ENCODE measurements at regions not wholly inside any gene's neighbourhood (a gene's known extent, or its start where the extent isn't known, plus 50 kb on each side); places are given as distances from the start of the nearest gene placed in this dataset.

GRCh38 chr20:57769756-57770155 is 59.9 kb upstream of the PMEPA1 start:
- Mint-ChIP-seq H3K9me3 (no peaks in the 10 kb centered on the region; the same call in 2 of the 3 replicates), H3K36me3 (ENCODE audit: low read depth) (no peaks in the 10 kb centered on the region), H3K4me1 (peaks cover 25% of the 10 kb centered on the region), H3K27ac (no peak overlapping the region), H3K4me3 (no peak overlapping the region), H3K27me3 (ENCODE audit: insufficient read depth, low read depth, poor library complexity) (peaks cover 3% of the 10 kb centered on the region)
- H3K4me1 ChIP-seq (ENCODE audit: insufficient read depth) = peaks cover 6% of the 10 kb centered on the region; the same call in 1 of the 2 replicates
- TF ChIP-seq STAT1 (IDR thresholded peaks at IDR 0.05; ENCODE audit: unreplicated experiment) = no peak
- TF ChIP-seq ZNF331 (CRISPR knock-in tag; IDR thresholded peaks at IDR 0.05; ENCODE audit: low read depth) = no peak
- no peak for TF ChIP-seq CREB1 (CRISPR knock-in tag; IDR thresholded peaks at IDR 0.05; ENCODE audit: low read depth)
- no peak for TF ChIP-seq NANOG (IDR thresholded peaks at IDR 0.05; ENCODE audit: borderline replicate concordance)
- no peak for TF ChIP-seq ZNF114 (CRISPR knock-in tag; IDR thresholded peaks at IDR 0.05)
- no peak for TF ChIP-seq JUNB (IDR thresholded peaks at IDR 0.05; ENCODE audit: unreplicated experiment)
- TF ChIP-seq EZH2 (IDR thresholded peaks at IDR 0.05; ENCODE audit: low read depth, unreplicated experiment) = no peak
- TF ChIP-seq, protein P1, sequence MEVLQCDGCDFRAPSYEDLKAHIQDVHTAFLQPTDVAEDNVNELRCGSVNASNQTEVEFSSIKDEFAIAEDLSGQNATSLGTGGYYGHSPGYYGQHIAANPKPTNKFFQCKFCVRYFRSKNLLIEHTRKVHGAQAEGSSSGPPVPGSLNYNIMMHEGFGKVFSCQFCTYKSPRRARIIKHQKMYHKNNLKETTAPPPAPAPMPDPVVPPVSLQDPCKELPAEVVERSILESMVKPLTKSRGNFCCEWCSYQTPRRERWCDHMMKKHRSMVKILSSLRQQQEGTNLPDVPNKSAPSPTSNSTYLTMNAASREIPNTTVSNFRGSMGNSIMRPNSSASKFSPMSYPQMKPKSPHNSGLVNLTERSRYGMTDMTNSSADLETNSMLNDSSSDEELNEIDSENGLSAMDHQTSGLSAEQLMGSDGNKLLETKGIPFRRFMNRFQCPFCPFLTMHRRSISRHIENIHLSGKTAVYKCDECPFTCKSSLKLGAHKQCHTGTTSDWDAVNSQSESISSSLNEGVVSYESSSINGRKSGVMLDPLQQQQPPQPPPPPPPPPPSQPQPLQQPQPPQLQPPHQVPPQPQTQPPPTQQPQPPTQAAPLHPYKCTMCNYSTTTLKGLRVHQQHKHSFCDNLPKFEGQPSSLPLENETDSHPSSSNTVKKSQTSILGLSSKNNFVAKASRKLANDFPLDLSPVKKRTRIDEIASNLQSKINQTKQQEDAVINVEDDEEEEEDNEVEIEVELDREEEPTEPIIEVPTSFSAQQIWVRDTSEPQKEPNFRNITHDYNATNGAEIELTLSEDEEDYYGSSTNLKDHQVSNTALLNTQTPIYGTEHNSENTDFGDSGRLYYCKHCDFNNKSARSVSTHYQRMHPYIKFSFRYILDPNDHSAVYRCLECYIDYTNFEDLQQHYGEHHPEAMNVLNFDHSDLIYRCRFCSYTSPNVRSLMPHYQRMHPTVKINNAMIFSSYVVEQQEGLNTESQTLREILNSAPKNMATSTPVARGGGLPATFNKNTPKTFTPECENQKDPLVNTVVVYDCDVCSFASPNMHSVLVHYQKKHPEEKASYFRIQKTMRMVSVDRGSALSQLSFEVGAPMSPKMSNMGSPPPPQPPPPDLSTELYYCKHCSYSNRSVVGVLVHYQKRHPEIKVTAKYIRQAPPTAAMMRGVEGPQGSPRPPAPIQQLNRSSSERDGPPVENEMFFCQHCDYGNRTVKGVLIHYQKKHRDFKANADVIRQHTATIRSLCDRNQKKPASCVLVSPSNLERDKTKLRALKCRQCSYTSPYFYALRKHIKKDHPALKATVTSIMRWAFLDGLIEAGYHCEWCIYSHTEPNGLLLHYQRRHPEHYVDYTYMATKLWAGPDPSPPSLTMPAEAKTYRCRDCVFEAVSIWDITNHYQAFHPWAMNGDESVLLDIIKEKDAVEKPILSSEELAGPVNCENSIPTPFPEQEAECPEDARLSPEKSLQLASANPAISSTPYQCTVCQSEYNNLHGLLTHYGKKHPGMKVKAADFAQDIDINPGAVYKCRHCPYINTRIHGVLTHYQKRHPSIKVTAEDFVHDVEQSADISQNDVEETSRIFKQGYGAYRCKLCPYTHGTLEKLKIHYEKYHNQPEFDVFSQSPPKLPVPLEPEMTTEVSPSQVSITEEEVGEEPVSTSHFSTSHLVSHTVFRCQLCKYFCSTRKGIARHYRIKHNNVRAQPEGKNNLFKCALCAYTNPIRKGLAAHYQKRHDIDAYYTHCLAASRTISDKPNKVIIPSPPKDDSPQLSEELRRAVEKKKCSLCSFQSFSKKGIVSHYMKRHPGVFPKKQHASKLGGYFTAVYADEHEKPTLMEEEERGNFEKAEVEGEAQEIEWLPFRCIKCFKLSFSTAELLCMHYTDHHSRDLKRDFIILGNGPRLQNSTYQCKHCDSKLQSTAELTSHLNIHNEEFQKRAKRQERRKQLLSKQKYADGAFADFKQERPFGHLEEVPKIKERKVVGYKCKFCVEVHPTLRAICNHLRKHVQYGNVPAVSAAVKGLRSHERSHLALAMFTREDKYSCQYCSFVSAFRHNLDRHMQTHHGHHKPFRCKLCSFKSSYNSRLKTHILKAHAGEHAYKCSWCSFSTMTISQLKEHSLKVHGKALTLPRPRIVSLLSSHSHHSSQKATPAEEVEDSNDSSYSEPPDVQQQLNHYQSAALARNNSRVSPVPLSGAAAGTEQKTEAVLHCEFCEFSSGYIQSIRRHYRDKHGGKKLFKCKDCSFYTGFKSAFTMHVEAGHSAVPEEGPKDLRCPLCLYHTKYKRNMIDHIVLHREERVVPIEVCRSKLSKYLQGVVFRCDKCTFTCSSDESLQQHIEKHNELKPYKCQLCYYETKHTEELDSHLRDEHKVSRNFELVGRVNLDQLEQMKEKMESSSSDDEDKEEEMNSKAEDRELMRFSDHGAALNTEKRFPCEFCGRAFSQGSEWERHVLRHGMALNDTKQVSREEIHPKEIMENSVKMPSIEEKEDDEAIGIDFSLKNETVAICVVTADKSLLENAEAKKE (CRISPR knock-in tag; IDR thresholded peaks at IDR 0.05) = no peak
- no peak for TF ChIP-seq POLR2AphosphoS5 (IDR thresholded peaks at IDR 0.05; ENCODE audit: low read depth)
- no peak for DNase-seq (ENCODE audit: low spot score)
- H2AFZ ChIP-seq = 0 out of 2 replicates have a peak overlapping the region, but pooled peaks have one; percentile 43
- no peak overlapping the region for H3K4me2 ChIP-seq
- H3K9me2 ChIP-seq (ENCODE audit: insufficient read depth) = no peaks in the 10 kb centered on the region
- no peak overlapping the region for H3K27ac ChIP-seq (ENCODE audit: low read depth)
- no peaks in the 10 kb centered on the region for H4K20me1 ChIP-seq (replicated peaks; ENCODE audit: insufficient read depth)
- no peaks in the 10 kb centered on the region for H3K36me3 ChIP-seq (ENCODE audit: insufficient read depth)
- no peaks in the 10 kb centered on the region for H3F3A ChIP-seq (replicated peaks; ENCODE audit: low read depth)
- no peaks in the 10 kb centered on the region for H3K27me3 ChIP-seq (ENCODE audit: insufficient read depth)
- ATAC-seq = no peak
- H3K79me2 ChIP-seq (replicated peaks; ENCODE audit: insufficient read depth) = no peaks in the 10 kb centered on the region
- H3K4me3 ChIP-seq = no peak overlapping the region
